HG03064 (cell line): ENCODE measurements at regions not wholly inside any gene's neighbourhood (a gene's known extent, or its start where the extent isn't known, plus 50 kb on each side); places are given as distances from the start of the nearest gene placed in this dataset.
"Not testable (repeated sequence)": the region's sequence is repeated elsewhere in the genome, so short reads cannot be mapped to it uniquely, and the experiment has no call there.

Experiments
- ATAC-seq: cut with Tn5 transposase; IDR thresholded peaks from one replicate; pipeline ENCODE4 v1.9.1; 2021; ENCODE audit warnings: low read depth; ENCODE audit not compliant: unreplicated experiment

GRCh38 chr18:35770376-35771014, 189.0 kb downstream of the GALNT1 start:
- no peak for ATAC-seq

- ATAC-seq, result no peak
Observed at GRCh38 chr18:35771172-35771571, 189.6 kb downstream of the GALNT1 start.

GRCh38 chr18:35775887-35776286, 194.3 kb downstream of the GALNT1 start:
- ATAC-seq, result no peak

GRCh38 chr18:35776473-35776872, 194.9 kb downstream of the GALNT1 start:
- ATAC-seq, result no peak

- ATAC-seq, result no peak
Observed at GRCh38 chr18:35777039-35777438, 195.4 kb upstream of the RMP24 start.

- no peak for ATAC-seq
Observed at GRCh38 chr18:35778850-35779627, 193.4 kb upstream of the RMP24 start.

GRCh38 chr18:35780937-35781336, 191.5 kb upstream of the RMP24 start:
- no peak for ATAC-seq

GRCh38 chr18:35782926-35783325, 189.6 kb upstream of the RMP24 start:
- ATAC-seq, result no peak

GRCh38 chr18:35786365-35787042, 186.0 kb upstream of the RMP24 start:
- ATAC-seq, result no peak

- no peak for ATAC-seq
Observed at GRCh38 chr18:35789543-35789942, 182.9 kb upstream of the RMP24 start.

GRCh38 chr18:35797948-35798347, 174.5 kb upstream of the RMP24 start:
- no peak for ATAC-seq

- ATAC-seq, result no peak
Observed at GRCh38 chr18:35803551-35803950, 168.9 kb upstream of the RMP24 start.

GRCh38 chr18:35804377-35804776, 168.1 kb upstream of the RMP24 start:
- no peak for ATAC-seq

- ATAC-seq, result no peak
Observed at GRCh38 chr18:35807811-35808335, 164.6 kb upstream of the RMP24 start.

- no peak for ATAC-seq
Observed at GRCh38 chr18:35808796-35809195, 163.7 kb upstream of the RMP24 start.

- no peak for ATAC-seq
Observed at GRCh38 chr18:35810520-35810919, 162.0 kb upstream of the RMP24 start.

- no peak for ATAC-seq
Observed at GRCh38 chr18:35811896-35812295, 160.6 kb upstream of the RMP24 start.

- ATAC-seq, result not testable (repeated sequence)
Observed at GRCh38 chr18:35815011-35815410, 157.5 kb upstream of the RMP24 start.

GRCh38 chr18:35816003-35816402, 156.5 kb upstream of the RMP24 start:
- ATAC-seq, result no peak

GRCh38 chr18:35817604-35818352, 154.7 kb upstream of the RMP24 start:
- ATAC-seq, result no peak

GRCh38 chr18:35818353-35818667, 154.2 kb upstream of the RMP24 start:
- ATAC-seq, result no peak
